SK-N-MC (cell line): ENCODE measurements at regions not wholly inside any gene's neighbourhood (a gene's known extent, or its start where the extent isn't known, plus 50 kb on each side); places are given as distances from the start of the nearest gene placed in this dataset.

ENCODE experiments used
- EZH2 ChIP-seq: fragments of 200-600 bp; sonication (generic); IDR thresholded peaks from one replicate; pipeline ENCODE4 v1.6.1; 2017; ENCODE audit warnings: antibody characterized with exemption
- POLR2AphosphoS5 ChIP-seq: IDR thresholded peaks from 2 replicates; pipeline ENCODE4 v1.6.1; 2012; ENCODE audit warnings: mild to moderate bottlenecking, low read depth, low read length, borderline replicate concordance

DNA sequence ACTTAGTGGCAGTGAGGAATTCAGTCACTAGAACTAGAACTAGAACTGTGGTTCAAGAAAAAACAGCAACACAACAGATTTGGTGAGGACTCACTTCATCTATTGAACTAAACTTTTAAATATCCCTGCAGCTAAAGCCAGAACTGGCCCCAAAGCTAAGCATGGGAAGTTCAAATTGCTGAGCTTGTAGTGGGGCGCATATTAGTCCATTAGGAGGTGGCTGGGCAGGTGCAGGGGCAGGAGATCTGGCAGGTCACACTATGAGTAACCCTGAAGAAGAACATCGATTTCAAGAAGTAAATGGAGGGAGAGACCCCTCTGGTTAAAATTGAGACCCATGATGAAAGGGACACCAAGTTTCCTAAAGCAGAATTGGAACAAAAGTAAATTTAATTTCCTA is 73.8 kb upstream of the UBAC2 start:
- TF ChIP-seq POLR2AphosphoS5 (no peak), EZH2 (no peak)
